OCI-LY3 (cell line): ENCODE measurements at regions not wholly inside any gene's neighbourhood (a gene's known extent, or its start where the extent isn't known, plus 50 kb on each side); places are given as distances from the start of the nearest gene placed in this dataset.

Experiments used
- EZH2phosphoT487 ChIP-seq: fragments of 200-600 bp; shearing (Covaris generic); IDR thresholded peaks from 2 replicates; pipeline ENCODE4 v1.6.1; 2018; ENCODE audit warnings: antibody characterized with exemption, mixed run types, low read depth
- TF ChIP-seq, protein P1 (sequence below): fragments of 200-600, 300-600 bp; sonication (generic); IDR thresholded peaks from 2 replicates; pipeline ENCODE4 v1.5.1; 2014; ENCODE audit warnings: antibody characterized with exemption, low read length, low read depth

DNA sequence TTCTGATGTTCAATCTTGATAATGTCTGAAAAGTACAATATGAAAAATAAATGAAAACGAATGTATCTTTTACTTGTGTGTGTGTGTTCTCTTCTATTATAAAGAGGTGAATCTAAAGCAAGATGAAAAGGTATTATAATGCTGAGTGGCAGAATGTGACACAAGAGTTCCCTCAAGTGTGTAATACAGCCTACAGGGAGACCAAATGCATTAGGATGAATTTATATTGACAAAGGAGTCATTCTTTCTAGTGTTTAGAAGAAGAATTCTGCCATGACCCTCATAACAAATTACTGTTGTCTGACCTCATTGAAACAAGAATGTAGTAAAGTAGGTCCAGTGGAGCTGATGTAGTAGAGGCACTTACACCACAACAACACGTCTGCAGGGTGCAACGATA lies 1119.0 kb upstream of the CDH10 start:
- TF ChIP-seq, protein P1, sequence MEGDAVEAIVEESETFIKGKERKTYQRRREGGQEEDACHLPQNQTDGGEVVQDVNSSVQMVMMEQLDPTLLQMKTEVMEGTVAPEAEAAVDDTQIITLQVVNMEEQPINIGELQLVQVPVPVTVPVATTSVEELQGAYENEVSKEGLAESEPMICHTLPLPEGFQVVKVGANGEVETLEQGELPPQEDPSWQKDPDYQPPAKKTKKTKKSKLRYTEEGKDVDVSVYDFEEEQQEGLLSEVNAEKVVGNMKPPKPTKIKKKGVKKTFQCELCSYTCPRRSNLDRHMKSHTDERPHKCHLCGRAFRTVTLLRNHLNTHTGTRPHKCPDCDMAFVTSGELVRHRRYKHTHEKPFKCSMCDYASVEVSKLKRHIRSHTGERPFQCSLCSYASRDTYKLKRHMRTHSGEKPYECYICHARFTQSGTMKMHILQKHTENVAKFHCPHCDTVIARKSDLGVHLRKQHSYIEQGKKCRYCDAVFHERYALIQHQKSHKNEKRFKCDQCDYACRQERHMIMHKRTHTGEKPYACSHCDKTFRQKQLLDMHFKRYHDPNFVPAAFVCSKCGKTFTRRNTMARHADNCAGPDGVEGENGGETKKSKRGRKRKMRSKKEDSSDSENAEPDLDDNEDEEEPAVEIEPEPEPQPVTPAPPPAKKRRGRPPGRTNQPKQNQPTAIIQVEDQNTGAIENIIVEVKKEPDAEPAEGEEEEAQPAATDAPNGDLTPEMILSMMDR, result no peak
- no peak for TF ChIP-seq EZH2phosphoT487
